ENCODE measurements at regions not wholly inside any gene's neighbourhood (a gene's known extent, or its start where the extent isn't known, plus 50 kb on each side); places are given as distances from the start of the nearest gene placed in this dataset.
A peak's percentile ranks its signal among the peaks of the same experiment; 100 is the strongest.

- no peak for DNase-seq
Measured at GRCh38 chr7:106606120-106606519, 54.8 kb downstream of the CCDC71L start.

- DNase-seq: no peak
Measured at GRCh38 chr7:106604971-106605370, 56.0 kb downstream of the CCDC71L start.

GRCh38 chr7:106604303-106604924 lies 56.5 kb downstream of the CCDC71L start:
- no peak for DNase-seq

GRCh38 chr7:106603346-106603745 lies 57.6 kb downstream of the CCDC71L start:
- no peak for DNase-seq

GRCh38 chr7:106602062-106602461 lies 58.9 kb downstream of the CCDC71L start:
- no peak for DNase-seq

- DNase-seq: no peak
Measured at GRCh38 chr7:106600569-106601373, 60.2 kb downstream of the CCDC71L start.

- DNase-seq: no peak
Measured at GRCh38 chr7:106599343-106599698, 61.6 kb downstream of the CCDC71L start.

- peak; percentile 49 to 55 for DNase-seq
Measured at GRCh38 chr7:106598663-106599342, 62.2 kb downstream of the CCDC71L start.

- no peak for DNase-seq
Measured at GRCh38 chr7:106597751-106598546, 63.0 kb downstream of the CCDC71L start.

- no peak for DNase-seq
Measured at GRCh38 chr7:106597014-106597413, 63.9 kb downstream of the CCDC71L start.

GRCh38 chr7:106595922-106596321 lies 65.0 kb downstream of the CCDC71L start:
- DNase-seq: no peak

GRCh38 chr7:106593028-106593417 lies 67.9 kb downstream of the CCDC71L start:
- no peak for DNase-seq

- no peak for DNase-seq
Measured at GRCh38 chr7:106592282-106593027, 68.5 kb downstream of the CCDC71L start.

GRCh38 chr7:106591146-106591545 lies 69.8 kb downstream of the CCDC71L start:
- no peak for DNase-seq

GRCh38 chr7:106590209-106590816 lies 70.6 kb downstream of the CCDC71L start:
- no peak for DNase-seq

GRCh38 chr7:106589198-106589879 lies 71.6 kb downstream of the CCDC71L start:
- DNase-seq: no peak

- no peak for DNase-seq
Measured at GRCh38 chr7:106588422-106589197, 72.3 kb downstream of the CCDC71L start.

GRCh38 chr7:106584914-106585759 lies 75.8 kb downstream of the CCDC71L start:
- DNase-seq: no peak

Data from activated CD4-positive, alpha-beta T cell treated with anti-CD3 and anti-CD28 coated beads, Interleukin-2, amount 50 U/mL, for 4 hours (primary cell).